ENCODE measurements at regions not wholly inside any gene's neighbourhood (a gene's known extent, or its start where the extent isn't known, plus 50 kb on each side); places are given as distances from the start of the nearest gene placed in this dataset.

- DNase-seq (ENCODE audit: low spot score in 2 of 2) = no peak
- TF ChIP-seq, protein P1, sequence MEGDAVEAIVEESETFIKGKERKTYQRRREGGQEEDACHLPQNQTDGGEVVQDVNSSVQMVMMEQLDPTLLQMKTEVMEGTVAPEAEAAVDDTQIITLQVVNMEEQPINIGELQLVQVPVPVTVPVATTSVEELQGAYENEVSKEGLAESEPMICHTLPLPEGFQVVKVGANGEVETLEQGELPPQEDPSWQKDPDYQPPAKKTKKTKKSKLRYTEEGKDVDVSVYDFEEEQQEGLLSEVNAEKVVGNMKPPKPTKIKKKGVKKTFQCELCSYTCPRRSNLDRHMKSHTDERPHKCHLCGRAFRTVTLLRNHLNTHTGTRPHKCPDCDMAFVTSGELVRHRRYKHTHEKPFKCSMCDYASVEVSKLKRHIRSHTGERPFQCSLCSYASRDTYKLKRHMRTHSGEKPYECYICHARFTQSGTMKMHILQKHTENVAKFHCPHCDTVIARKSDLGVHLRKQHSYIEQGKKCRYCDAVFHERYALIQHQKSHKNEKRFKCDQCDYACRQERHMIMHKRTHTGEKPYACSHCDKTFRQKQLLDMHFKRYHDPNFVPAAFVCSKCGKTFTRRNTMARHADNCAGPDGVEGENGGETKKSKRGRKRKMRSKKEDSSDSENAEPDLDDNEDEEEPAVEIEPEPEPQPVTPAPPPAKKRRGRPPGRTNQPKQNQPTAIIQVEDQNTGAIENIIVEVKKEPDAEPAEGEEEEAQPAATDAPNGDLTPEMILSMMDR (IDR thresholded peaks at IDR 0.05) = no peak
- no peak for TF ChIP-seq POLR2A (IDR thresholded peaks at IDR 0.05)
- intact Hi-C loops (cut with DNase I; ENCODE audit: low total_unique reads) = loop anchor here (5.0 kb wide), 1 partner anchor 1838 kb away; no protein-coding TSS in a partner anchor
- 89 to 92% methylated on average over 2 of the region's 2 CpGs for WGBS, 2 donors
- no peak overlapping the region for H3K4me3 ChIP-seq (ENCODE audit: low read depth, poor library complexity, severe bottlenecking)
These were observed 144.6 kb upstream of the NMUR2 start for GRCh38 chr5:152549709-152550108.

- TF ChIP-seq POLR2A (IDR thresholded peaks at IDR 0.05) = no peak
- TF ChIP-seq, protein P1 (IDR thresholded peaks at IDR 0.05) = no peak
- H3K4me3 ChIP-seq (ENCODE audit: low read depth, poor library complexity, severe bottlenecking) = no peak overlapping the region
- DNase-seq (ENCODE audit: low spot score in 2 of 2) = no peak
- intact Hi-C loops (cut with DNase I; ENCODE audit: low total_unique reads) = no loop called here
These were observed 146.0 kb upstream of the NMUR2 start for GRCh38 chr5:152551061-152551460.

GRCh38 chr5:152556784-152557183 is 151.7 kb upstream of the NMUR2 start:
- intact Hi-C loops (cut with DNase I; ENCODE audit: low total_unique reads) = no loop called here
- H3K4me3 ChIP-seq (ENCODE audit: low read depth, poor library complexity, severe bottlenecking) = no peak overlapping the region
- WGBS, 2 donors = 21 to 34% methylated on average over 4 of the region's 4 CpGs
- TF ChIP-seq POLR2A (IDR thresholded peaks at IDR 0.05) = no peak
- TF ChIP-seq, protein P1 (IDR thresholded peaks at IDR 0.05) = no peak
- DNase-seq (ENCODE audit: low spot score in 2 of 2) = no peak

DNA sequence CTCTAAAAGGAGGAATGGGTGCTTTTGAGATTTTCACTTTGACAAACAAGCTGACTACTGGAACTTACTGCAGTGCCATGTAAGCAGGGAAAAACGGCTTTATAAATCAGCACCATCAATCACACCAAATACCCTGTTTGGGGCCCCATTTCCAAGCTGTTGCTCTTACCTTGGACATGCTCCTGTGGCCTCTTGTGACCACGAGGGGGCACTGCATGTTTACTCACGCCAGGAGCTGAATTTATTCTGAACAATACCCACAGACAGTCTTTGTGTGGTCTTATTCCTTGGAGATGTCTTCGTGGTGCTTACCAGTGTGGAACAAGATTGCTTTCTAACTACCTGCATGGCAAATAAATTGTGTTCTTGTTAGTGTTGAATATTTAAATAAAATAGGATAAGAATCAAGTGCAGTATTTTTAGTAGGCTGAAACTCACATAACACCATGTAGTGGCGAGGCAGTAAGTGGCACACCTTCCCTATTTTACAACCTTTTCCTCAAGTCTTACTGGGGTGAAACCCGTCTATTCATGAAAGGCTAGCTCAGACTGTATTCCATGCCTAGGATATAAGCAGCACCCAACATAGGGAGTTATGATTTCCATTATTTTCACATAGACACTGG is 155.5 kb upstream of the NMUR2 start:
- peak in 1 of 2 donors; percentile 17 for DNase-seq (ENCODE audit: low spot score in 2 of 2)
- intact Hi-C loops (cut with DNase I; ENCODE audit: low total_unique reads) = no loop called here
- 34 to 40% methylated on average over 6 of the region's 6 CpGs for WGBS, 2 donors

DNA sequence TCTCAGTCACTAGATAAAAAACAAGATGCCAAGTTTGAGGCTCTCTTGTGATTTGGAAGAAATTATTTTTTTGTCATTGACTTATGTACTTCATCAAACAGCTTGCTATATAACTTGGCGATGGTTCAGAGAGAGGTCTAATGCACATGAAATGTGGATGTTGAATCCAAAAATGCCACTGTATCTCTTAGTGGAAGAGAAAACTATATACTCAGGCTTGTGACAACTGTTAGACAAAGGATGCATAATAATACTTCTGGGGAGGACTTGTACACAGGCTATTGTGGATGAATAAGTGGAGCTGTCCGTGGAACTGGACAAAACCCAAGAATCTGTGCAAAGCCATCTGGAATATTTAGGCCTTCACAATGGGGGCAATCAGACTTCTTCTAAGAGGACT is 162.9 kb upstream of the NMUR2 start:
- no peak overlapping the region for H3K4me3 ChIP-seq (ENCODE audit: low read depth, poor library complexity, severe bottlenecking)
- no peak for TF ChIP-seq POLR2A (IDR thresholded peaks at IDR 0.05)
- TF ChIP-seq, protein P1 (IDR thresholded peaks at IDR 0.05) = no peak
- WGBS, 2 donors = 59% methylated on average over 2 of the region's 2 CpGs
- no peak for DNase-seq (ENCODE audit: low spot score in 2 of 2)
- intact Hi-C loops (cut with DNase I; ENCODE audit: low total_unique reads) = no loop called here

More for the DNA sequence above, 155.5 kb upstream of the NMUR2 start:
- TF ChIP-seq, protein P1 (IDR thresholded peaks at IDR 0.05) = no peak
- no peak for TF ChIP-seq POLR2A (IDR thresholded peaks at IDR 0.05)
- H3K4me3 ChIP-seq (ENCODE audit: low read depth, poor library complexity, severe bottlenecking) = no peak overlapping the region

GRCh38 chr5:152572812-152573211 is 167.7 kb upstream of the NMUR2 start:
- TF ChIP-seq, protein P1 (IDR thresholded peaks at IDR 0.05) = no peak
- TF ChIP-seq POLR2A (IDR thresholded peaks at IDR 0.05) = no peak
- DNase-seq (ENCODE audit: low spot score in 2 of 2) = no peak
- no peak overlapping the region for H3K4me3 ChIP-seq (ENCODE audit: low read depth, poor library complexity, severe bottlenecking)
- intact Hi-C loops (cut with DNase I; ENCODE audit: low total_unique reads) = no loop called here
- 78 to 81% methylated on average over 3 of the region's 3 CpGs for WGBS, 2 donors

Measured in lower leg skin (tissue), 4 donors.